GM12891 (cell line): ENCODE measurements at regions not wholly inside any gene's neighbourhood (a gene's known extent, or its start where the extent isn't known, plus 50 kb on each side); places are given as distances from the start of the nearest gene placed in this dataset.

ENCODE experiments used
- PAX5 ChIP-seq: IDR thresholded peaks from 2 replicates; pipeline ENCODE4 v1.6.1; 2011; ENCODE audit warnings: low read length, moderate library complexity, mild to moderate bottlenecking; ENCODE audit not compliant: insufficient read depth, severe bottlenecking
- POLR2A ChIP-seq: IDR thresholded peaks from 2 replicates; pipeline ENCODE4 v1.6.1; 2011; ENCODE audit warnings: low read depth, low read length, control low read depth
- POLR2AphosphoS5 ChIP-seq: IDR thresholded peaks from 2 replicates; pipeline ENCODE4 v1.6.1; 2011; ENCODE audit warnings: low read depth, low read length, control low read depth
- POU2F2 ChIP-seq: IDR thresholded peaks from 2 replicates; pipeline ENCODE4 v1.6.1; 2011; ENCODE audit warnings: low read depth, mild to moderate bottlenecking, control low read depth, low read length, moderate library complexity
- SPI1 ChIP-seq: IDR thresholded peaks from 2 replicates; pipeline ENCODE4 v1.6.1; 2011; ENCODE audit warnings: low read depth, low read length, control low read depth
- TAF1 ChIP-seq: IDR thresholded peaks from 2 replicates; pipeline ENCODE4 v1.6.1; 2011; ENCODE audit warnings: low read depth, low read length, control low read depth

DNA sequence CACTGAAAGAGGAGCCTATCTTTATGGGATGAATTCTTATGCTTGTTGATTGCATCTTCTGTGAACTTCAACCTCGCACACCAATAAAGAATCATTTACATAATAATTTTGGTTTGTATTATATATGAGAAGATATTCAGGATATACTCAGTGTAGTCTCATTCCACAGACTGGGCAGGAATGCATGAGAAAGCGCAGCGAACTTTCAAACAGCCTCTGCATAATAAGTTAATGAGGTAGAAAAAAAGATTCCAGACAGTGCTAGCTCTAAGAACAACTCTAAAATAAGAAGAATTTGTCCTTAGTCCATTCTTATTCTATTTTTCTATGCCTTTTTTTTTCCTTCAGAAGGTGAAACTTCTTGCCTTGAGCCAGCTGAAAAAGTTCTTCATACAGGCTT is 224.3 kb upstream of the CTSO start:
- TF ChIP-seq TAF1 (no peak), POLR2A (no peak), POLR2AphosphoS5 (no peak), POU2F2 (no peak), SPI1 (no peak), PAX5 (no peak)
